ENCODE measurements at regions not wholly inside any gene's neighbourhood (a gene's known extent, or its start where the extent isn't known, plus 50 kb on each side); places are given as distances from the start of the nearest gene placed in this dataset.

DNA sequence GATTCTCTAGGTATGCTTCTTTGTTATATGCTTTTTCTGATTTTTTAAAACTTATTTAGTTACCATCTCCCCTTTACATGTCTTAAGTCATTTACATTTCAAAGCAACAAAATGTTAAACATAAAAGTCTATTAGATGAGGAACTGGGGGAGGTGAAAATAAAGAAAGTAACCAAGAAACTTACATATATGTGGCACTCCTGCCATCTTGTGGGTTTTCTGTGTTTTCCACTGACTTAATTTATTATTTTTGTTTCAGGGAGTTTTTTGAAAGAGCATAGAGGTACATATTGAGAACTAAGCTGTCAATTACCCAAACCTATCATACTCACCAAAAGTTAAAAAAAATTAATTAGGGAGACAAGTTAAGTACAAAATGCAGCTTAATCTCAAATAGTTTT, 1531.1 kb downstream of the MRPL39 start:
- TF ChIP-seq EZH2 (IDR thresholded peaks at IDR 0.05), result no peak
- TF ChIP-seq POLR2AphosphoS5 (IDR thresholded peaks at IDR 0.05; ENCODE audit: borderline replicate concordance, low read depth, low read length), result no peak
- no peak for TF ChIP-seq FOXP2 (optimal IDR thresholded peaks at IDR 0.05; ENCODE audit: control extremely low read depth, extremely low read length, insufficient read depth)

Measured in SK-N-MC (cell line).